ENCODE measurements at regions not wholly inside any gene's neighbourhood (a gene's known extent, or its start where the extent isn't known, plus 50 kb on each side); places are given as distances from the start of the nearest gene placed in this dataset.

- no peaks in the 10 kb centered on the region for H3K4me1 ChIP-seq
- H3K27ac ChIP-seq, result no peak overlapping the region
- H3K27me3 ChIP-seq, result no peaks in the 10 kb centered on the region
- WGBS, 5 donors, result 72 to 90% (median 87%) methylated on average over 5 of the region's 5 CpGs
- DNase-seq, result no peak
- TF ChIP-seq, protein P1, sequence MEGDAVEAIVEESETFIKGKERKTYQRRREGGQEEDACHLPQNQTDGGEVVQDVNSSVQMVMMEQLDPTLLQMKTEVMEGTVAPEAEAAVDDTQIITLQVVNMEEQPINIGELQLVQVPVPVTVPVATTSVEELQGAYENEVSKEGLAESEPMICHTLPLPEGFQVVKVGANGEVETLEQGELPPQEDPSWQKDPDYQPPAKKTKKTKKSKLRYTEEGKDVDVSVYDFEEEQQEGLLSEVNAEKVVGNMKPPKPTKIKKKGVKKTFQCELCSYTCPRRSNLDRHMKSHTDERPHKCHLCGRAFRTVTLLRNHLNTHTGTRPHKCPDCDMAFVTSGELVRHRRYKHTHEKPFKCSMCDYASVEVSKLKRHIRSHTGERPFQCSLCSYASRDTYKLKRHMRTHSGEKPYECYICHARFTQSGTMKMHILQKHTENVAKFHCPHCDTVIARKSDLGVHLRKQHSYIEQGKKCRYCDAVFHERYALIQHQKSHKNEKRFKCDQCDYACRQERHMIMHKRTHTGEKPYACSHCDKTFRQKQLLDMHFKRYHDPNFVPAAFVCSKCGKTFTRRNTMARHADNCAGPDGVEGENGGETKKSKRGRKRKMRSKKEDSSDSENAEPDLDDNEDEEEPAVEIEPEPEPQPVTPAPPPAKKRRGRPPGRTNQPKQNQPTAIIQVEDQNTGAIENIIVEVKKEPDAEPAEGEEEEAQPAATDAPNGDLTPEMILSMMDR (IDR thresholded peaks at IDR 0.05), result no peak
- no peak for TF ChIP-seq POLR2AphosphoS5 (IDR thresholded peaks at IDR 0.05)
- TF ChIP-seq POLR2A (IDR thresholded peaks at IDR 0.05), result no peak
- TF ChIP-seq EP300 (IDR thresholded peaks at IDR 0.05), result no peak
- no peaks in the 10 kb centered on the region for H3K9me3 ChIP-seq
- H3K4me3 ChIP-seq, result no peak overlapping the region
- intact Hi-C loops (cut with DNase I; ENCODE audit: low total_unique reads), result no loop called here
- no peaks in the 10 kb centered on the region for H3K36me3 ChIP-seq
Observed at GRCh38 chr22:47695176-47695575, 932.7 kb downstream of the TBC1D22A start.

DNA sequence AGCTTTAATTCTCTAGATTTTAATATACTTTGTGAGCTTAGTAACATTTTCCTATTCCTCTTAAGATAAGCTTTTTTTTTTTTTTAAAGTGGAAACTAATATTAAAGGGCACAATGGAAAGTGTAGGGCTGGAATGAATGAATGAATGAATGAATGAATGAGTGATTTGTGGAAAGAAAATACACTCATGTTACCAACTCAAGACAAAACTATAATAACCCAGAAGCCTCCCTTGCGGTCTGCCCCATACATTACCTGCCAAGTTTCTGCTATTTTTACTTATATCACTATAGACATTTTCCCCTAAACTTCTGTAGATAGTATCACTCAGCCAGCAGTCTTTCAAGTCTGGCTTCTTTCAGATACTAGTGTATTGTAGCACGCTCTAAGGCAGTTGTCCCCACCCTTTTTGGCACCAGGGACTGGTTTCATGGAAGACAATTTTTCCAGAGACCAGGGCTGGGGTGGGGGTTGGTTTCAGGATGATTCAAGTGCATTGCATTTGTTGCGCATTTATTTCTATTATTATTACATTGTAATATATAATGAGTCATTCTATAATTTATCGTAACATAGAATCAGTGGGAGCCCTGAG, 932.2 kb downstream of the TBC1D22A start:
- Histone ChIP-seq H3K9me3 (no peaks in the 10 kb centered on the region), H3K27ac (no peak overlapping the region), H3K4me1 (no peaks in the 10 kb centered on the region), H3K27me3 (no peaks in the 10 kb centered on the region), H3K36me3 (no peaks in the 10 kb centered on the region), H3K4me3 (no peak overlapping the region)
- intact Hi-C loops (cut with DNase I; ENCODE audit: low total_unique reads), result no loop called here
- no peak for DNase-seq
- WGBS, 5 donors, result 67 to 74% (median 73%) methylated on average over 4 of the region's 4 CpGs
- TF ChIP-seq EP300 (IDR thresholded peaks at IDR 0.05) (no peak), POLR2AphosphoS5 (IDR thresholded peaks at IDR 0.05) (no peak), POLR2A (IDR thresholded peaks at IDR 0.05) (no peak)
- TF ChIP-seq, protein P1 (IDR thresholded peaks at IDR 0.05), result no peak

DNA sequence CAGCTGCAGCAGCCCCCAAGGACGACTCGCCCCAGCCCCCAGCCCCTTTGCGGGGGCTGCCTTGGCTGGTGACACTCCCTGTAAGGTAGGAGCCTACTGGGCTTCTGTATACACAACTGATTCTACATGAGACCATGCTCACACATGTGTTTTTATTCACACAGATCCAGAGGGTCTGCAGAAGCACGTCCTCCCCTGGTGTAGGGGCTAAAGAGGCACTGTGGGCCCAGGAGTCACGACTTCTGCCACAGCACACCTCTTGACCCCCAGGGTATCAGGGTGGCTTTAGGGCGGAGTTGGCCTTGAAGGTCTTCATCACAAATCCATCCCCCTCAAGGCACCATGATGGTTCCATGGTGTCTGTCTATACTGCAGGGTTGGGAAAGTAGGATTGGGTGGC, 931.2 kb downstream of the TBC1D22A start:
- TF ChIP-seq POLR2AphosphoS5 (IDR thresholded peaks at IDR 0.05) (no peak), POLR2A (IDR thresholded peaks at IDR 0.05) (no peak), EP300 (IDR thresholded peaks at IDR 0.05) (no peak)
- TF ChIP-seq, protein P1 (IDR thresholded peaks at IDR 0.05), result no peak
- WGBS, 5 donors, result 73 to 80% (median 76%) methylated on average over 6 of the region's 6 CpGs

DNA sequence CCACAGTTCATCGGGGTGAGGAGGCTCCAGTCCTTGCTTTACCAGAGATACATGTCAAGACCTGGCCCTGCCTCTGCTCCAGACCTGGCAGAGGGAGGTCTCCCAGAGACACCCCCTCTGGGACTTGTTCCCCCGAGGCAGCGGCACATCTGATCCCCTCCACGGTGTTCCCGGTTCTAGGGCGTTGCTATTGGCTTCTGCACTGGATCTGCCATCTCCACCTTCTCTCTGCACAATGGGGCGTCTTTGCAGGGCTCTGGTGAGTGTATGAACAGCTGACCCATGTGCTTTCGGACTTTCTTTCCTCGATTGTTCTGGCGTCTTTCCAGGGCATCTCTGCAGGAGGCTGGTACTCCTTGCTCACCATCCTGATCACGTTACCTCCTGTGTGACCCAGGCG, 930.4 kb downstream of the TBC1D22A start:
- H3K36me3 ChIP-seq, result no peaks in the 10 kb centered on the region
- 77 to 84% (median 82%) methylated on average over 12 of the region's 12 CpGs for WGBS, 5 donors
- no peaks in the 10 kb centered on the region for H3K27me3 ChIP-seq
- H3K4me1 ChIP-seq, result no peaks in the 10 kb centered on the region
- intact Hi-C loops (cut with DNase I; ENCODE audit: low total_unique reads), result no loop called here
- TF ChIP-seq, protein P1 (IDR thresholded peaks at IDR 0.05), result no peak
- TF ChIP-seq POLR2A (IDR thresholded peaks at IDR 0.05), result no peak
- no peak for TF ChIP-seq EP300 (IDR thresholded peaks at IDR 0.05)
- no peak for TF ChIP-seq POLR2AphosphoS5 (IDR thresholded peaks at IDR 0.05)
- H3K9me3 ChIP-seq, result peaks cover 0 to 6% (median 0%) of the 10 kb centered on the region in 4 donors
- DNase-seq, result no peak
- H3K27ac ChIP-seq, result no peak overlapping the region
- H3K4me3 ChIP-seq, result no peak overlapping the region

More for the DNA sequence above, 931.2 kb downstream of the TBC1D22A start:
- Histone ChIP-seq H3K4me3 (no peak overlapping the region), H3K36me3 (no peaks in the 10 kb centered on the region), H3K27ac (no peak overlapping the region), H3K4me1 (no peaks in the 10 kb centered on the region), H3K9me3 (no peaks in the 10 kb centered on the region), H3K27me3 (no peaks in the 10 kb centered on the region)
- DNase-seq, result no peak
- intact Hi-C loops (cut with DNase I; ENCODE audit: low total_unique reads), result no loop called here
